ENCODE measurements at regions not wholly inside any gene's neighbourhood (a gene's known extent, or its start where the extent isn't known, plus 50 kb on each side); places are given as distances from the start of the nearest gene placed in this dataset.
"Not testable (repeated sequence)": the region's sequence is repeated elsewhere in the genome, so short reads cannot be mapped to it uniquely, and the experiment has no call there.

DNA sequence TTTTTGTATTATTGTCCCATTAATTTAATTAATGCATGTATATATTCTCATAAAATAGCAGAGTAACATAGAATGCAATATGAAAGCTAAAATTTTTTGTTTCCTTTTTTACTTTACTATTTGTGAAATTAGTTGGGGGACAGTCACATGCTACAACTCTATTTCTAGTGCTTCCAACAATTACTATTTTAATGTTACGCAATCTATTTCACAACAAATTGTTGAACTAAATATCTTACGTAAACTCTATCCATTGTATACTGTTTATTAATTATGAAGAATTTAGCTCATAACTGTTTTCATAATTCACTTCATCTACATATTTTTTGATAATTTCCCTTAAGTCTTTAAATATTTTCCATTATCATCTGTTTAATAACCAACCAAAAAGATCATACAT, 1685.4 kb upstream of the CDH6 start:
- no peak for DNase-seq (ENCODE audit: low read depth, low spot score)

DNA sequence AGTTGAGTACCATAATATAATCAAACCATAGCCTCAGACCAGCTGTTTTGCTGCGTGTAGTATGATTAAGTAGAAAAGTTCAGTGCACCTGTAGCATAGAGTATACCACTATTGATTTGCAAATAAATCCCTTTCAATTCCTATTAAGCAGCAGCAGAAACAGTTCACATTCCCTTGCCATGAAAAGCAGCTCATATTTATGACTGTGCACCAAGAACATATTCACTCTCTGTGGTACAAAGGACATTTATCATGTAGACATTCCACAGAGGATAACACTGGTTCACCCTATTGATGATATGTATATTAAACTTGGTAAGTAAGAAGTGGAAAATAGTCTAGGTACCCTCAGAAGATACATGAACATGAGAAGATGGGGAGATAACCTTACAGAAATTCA, 1689.1 kb upstream of the CDH6 start:
- DNase-seq (ENCODE audit: low read depth, low spot score), result no peak

DNA sequence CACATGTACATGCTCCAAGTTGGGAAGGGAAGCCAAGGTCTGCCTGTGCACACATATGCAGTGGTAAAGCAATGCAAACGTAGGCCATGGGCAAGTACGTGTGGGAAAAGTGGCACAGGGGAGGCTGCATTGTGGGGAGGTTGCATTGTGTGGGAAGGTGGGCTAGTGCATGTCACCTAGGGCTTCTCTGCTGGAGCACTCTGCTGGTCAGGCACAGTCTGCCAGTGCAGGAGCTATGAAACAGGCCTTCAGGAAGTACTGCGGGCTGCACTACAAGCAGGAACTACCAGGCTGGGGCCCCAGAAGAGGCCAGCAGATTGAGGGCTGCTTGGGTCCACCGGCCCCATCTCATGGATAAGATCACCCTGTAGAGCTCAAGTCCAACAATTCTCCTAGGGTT, 1694.6 kb upstream of the CDH6 start:
- no peak for DNase-seq (ENCODE audit: low read depth, low spot score)

GRCh38 chr5:29498412-29498811, 1695.1 kb upstream of the CDH6 start:
- DNase-seq (ENCODE audit: low read depth, low spot score), result no peak

DNA sequence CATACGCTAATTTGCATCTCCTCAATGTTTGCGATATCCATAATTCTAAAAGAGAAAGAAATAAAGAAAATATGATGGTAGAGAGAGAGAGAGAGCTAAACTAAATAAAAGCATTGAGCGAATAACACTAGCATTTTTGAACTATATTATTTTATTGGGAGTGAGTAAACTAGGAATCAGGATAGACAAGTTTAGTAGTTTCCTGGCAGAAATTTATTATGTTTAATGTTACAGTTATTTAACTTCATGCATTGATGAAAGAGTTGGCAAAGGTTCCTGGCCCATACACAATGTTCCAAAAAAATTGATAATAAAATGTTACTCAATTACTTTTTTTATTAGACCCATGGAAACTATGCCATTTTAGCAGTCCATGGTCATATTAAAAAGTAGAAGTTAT, 1708.2 kb upstream of the CDH6 start:
- no peak for DNase-seq (ENCODE audit: low read depth, low spot score)

DNA sequence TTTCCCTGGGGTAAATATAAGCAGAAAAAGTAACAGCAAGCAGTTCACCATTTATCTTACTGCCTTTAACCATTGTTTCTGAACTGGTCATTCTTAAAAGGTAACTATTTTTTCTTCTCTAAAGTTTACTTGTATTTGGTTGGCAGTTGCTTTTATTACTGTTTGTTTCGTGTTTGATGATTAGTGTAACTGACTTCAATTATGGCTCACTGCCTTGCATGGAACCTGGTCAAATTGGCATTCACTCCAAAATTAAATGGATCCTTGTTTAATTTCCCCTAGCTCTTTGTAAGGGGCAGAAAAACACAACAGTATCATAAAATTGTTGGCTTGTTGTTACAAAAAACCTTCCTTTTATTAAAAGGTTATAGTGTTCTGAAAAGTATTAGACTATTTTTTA, 1723.9 kb upstream of the CDH6 start:
- DNase-seq (ENCODE audit: low read depth, low spot score), result no peak

DNA sequence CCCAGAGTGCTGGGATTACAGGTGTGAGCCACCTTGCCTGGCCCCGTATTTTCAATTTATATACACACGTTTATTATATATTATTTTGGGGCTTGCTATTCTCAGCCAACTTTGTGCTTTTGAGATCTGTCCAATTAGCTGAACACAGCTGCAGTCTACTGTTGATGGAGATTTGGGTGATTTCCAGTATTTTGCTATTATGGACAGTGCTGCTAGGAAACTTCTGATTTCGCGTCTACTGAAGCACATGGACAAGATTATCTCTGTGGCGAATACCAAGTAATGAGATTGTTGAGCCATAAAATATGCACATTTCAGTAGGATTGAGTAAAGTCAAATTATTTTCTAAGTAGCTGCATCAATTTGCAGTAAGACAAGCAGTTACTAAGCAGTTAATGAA, 1731.2 kb upstream of the CDH6 start:
- no peak for DNase-seq (ENCODE audit: low read depth, low spot score)

DNA sequence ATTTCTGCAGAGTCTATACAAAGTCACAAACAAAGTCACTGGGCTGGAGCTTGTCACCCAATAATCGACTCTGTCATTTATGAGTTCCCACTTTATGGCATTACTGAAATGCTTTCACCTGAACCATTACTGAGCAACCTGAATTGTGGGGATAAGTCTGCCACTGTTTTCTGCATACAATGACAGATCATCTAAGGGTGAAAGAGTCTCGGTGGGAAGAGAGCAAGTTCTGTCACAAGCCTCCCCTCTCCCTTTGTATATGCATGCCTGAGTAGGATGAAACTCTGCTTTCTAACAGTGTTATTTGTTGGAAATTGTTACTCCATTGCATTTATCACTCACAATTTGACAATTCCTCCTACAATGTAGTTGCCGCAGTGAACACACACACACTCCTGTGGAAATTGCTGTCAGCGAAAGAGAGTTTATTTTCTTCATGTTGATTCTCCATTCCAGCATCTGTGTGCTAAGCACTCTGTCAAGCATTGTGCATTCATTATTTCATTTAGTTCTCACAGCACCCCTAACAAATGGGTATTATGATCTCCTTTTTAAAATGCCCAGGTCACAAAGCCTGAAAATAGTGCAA, 1732.4 kb upstream of the CDH6 start:
- no peak for DNase-seq (ENCODE audit: low read depth, low spot score)

GRCh38 chr5:29451004-29451403, 1742.5 kb upstream of the CDH6 start:
- DNase-seq (ENCODE audit: low read depth, low spot score), result not testable (repeated sequence)

DNA sequence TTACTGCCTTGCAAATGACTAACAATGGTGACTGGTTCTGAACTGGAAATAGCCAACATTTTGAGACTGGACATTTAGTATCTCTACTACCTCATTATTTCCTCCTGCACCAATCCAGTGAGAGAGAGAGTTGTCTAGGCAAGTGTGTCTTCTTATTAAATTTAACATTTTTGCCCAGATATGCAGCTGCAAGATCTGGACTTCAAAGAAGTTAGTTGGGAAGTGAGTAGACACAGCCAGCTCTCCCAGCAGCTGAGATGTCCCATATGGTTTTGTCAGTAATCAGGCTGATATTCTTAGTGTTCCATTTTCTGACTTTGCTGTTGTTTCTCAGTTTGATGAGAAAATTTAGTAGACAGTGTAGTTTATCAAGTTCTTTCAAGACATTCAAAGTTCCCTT, 1778.8 kb upstream of the CDH6 start:
- DNase-seq (ENCODE audit: low read depth, low spot score), result no peak

DNA sequence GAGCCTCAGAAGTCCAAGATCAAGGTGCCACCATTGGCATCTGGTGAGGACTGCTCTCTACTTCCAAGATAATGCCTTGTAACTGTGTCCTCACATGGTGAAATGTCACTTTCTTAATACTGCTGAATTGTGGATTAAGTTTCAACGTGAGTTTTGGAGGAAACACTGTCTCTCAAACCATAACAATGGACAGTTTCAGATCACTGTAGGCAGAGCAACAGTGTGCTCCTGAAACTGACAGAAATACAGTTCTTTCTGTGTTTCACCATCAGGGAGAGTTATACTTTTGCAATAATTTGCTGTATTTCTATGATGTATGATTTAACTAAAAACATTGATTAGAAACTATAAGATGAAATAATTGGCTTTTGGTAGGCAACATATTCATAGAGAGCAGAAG, 1780.5 kb upstream of the CDH6 start:
- no peak for DNase-seq (ENCODE audit: low read depth, low spot score)

- no peak for DNase-seq (ENCODE audit: low read depth, low spot score)
Measured at GRCh38 chr5:29402270-29402669, 1791.2 kb upstream of the CDH6 start.

DNA sequence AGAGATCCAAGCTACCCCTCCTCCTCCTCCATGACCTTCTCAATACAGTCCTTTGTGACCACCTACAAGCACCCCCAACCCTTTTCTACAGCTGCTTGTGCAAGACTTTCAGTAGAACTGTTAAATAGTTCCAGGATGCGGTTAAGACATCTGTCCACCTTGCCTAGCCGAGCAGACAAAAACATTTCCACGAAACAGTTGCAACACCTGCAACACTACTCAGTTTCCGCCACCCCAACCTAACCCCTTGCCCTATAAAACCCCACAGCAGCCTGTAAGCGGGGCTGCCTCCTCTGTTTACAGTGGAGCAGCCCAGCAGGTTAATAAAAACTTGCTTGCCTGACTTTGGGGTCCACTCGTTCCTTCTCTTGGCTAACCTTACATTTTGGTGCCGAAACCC, 1803.5 kb upstream of the CDH6 start:
- no peak for DNase-seq (ENCODE audit: low read depth, low spot score)

DNA sequence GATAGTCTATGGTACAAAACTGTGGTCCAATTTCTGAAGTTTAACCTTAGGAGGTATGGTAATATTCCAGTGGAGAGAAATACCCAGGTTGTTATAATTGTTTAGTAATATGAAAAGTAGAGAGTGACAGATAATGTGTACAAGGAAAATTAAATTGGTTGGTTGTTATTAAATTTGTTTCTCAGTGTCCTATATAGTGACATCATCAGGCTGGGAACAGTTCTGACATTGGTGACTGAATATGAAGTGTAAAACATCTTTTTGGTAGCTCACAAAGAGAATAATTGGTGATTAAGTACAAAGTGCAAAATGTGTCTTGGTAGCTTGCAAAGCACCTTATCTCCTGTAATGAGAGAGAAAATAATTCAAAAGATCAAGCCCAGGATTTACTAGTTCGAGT, 1806.1 kb upstream of the CDH6 start:
- no peak for DNase-seq (ENCODE audit: low read depth, low spot score)

GRCh38 chr5:29382780-29383179, 1810.7 kb upstream of the CDH6 start:
- DNase-seq (ENCODE audit: low read depth, low spot score), result no peak

GRCh38 chr5:29380029-29380428, 1813.5 kb upstream of the CDH6 start:
- no peak for DNase-seq (ENCODE audit: low read depth, low spot score)

DNA sequence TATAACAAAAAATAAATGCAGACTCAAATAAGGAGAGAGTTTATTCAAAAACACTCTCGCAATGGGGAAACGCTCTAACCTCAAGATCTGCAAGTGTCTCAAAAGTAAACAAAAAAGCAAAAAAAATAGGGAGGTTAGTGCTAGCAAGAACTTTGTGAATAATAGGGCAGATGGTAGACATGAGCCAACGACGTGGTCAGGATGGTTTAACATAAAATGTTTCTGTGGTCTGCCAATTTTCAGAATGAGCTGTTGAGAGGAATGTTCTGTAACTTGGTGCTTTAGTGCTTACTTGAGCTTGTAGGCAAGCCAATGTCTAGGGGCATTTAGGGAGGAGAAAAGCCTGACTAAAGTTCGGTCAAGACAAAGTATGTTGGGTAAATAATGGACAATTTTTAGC, 1813.9 kb upstream of the CDH6 start:
- no peak for DNase-seq (ENCODE audit: low read depth, low spot score)

DNA sequence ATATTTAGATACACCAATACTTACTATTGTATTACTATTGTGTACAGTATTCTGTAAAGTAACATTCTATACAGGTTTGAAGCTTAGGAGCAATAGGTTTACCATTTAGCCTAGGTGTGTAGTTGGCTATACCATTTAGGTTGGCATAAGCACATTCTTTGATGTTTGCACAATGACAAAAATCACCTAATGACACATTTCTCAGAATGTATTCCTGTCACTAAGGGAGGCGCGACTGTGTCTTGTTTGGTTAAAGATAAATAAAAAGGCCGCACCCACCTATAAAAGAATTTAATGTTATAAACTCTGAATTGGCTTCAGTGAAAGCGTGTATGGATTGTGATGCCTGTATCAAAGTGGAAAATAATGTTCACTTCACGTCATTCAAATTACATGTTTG, 1815.4 kb upstream of the CDH6 start:
- DNase-seq (ENCODE audit: low read depth, low spot score), result no peak

DNA sequence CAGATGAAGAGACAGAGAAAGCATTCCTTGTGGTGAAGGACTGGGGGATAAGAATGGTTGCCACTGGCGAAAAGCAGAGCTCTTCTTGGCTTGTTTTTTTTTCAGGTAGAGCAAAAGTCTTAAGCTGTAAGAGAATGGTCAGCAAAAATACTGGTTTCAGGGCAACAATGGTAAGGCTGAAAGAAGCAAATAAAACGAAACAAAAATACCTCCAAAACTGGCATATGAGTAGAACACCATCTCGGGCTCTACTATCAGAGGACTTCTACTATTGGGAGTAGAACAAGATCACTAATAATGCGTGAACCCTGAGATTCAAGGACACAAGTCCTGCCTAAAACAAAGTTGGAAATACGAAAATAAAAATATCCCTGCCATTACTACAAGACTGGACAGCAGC, 1823.2 kb upstream of the CDH6 start:
- no peak for DNase-seq (ENCODE audit: low read depth, low spot score)

DNA sequence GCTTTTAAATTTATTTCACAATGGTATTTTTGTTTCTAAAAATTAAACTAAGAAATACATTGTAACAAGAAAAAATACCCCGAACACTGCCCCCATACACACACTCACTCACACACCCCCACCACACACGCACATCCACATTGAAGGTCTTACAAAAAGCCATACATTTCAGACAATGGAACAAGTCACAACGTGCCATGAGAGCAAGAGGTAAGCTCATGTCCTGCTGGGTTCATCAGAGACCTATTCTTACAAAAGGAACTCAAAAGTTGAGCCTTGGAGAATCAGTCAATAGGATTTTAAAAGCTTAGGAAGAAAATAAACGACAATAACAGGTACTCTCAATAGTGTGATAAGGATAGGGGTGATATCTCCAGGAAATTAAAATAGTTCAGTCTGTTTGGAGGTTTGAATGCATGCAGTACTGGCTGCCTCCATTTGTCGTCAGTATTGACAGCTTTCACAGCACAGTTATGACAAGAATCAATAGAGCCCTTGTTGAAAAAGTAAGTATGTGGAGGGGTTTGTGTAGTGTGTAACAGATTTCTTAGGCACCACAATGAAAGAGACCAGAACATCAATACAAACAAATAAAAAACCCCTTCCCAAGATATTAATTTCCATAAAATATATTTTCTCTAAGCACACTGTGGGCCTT, 1826.2 kb upstream of the CDH6 start:
- DNase-seq (ENCODE audit: low read depth, low spot score), result no peak

DNA sequence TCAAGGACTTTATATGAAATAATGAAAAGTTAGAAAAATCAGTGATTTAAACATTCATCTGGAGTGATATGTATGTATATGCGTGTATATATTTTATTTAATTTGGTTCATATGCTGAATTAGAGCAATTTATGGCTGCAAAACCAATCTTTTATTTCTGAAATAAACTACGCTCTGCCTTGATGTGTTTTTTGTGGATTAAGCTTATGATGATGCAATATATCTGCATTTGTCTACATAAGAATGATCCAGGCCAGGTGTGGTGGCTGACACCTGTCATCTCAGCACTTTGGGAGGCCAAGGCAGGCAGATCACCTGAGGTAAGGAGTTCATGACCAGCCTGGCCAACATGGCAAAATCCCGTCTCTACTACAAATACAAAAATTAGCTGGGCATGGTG, 1842.3 kb upstream of the CDH6 start:
- no peak for DNase-seq (ENCODE audit: low read depth, low spot score)

DNA sequence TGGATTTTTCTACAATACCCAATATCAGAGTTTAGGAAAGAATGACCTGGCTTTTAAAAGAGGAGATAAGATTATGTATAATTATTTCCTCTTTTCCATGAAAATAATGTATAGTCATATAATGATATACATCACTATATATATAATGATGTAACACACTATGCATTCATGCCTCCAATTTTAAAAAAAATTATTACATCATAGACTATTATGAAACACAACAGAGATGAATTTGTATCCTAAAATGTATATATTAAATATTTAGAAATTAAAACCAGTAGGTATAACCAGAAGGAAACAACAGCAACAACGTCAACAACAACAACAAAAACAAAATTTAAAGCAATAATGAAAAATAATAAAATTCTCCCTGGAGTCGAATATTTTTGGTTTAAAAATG, 1856.5 kb upstream of the CDH6 start:
- DNase-seq (ENCODE audit: low read depth, low spot score), result no peak

DNA sequence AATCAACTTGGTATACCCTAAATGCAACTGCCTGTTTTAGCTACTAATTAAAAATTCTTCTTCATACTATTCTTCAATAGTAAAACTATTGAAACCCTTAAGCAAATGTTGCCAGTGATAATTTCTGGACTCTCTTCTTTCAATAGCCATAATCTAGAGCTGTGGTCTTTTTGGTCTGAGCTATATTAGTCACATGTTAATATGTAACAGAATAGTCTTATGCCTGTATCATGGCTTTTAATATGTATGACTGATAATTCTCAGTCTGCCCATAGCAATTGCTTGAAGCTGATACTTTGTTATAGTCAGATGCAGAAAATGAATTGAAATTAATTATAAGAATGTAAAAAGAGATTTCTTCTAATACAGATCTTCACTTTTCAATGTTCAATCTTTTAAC, 1871.9 kb upstream of the CDH6 start:
- DNase-seq (ENCODE audit: low read depth, low spot score), result no peak

GRCh38 chr5:29309359-29309758, 1884.1 kb upstream of the CDH6 start:
- DNase-seq (ENCODE audit: low read depth, low spot score), result no peak
